IMR-90 (cell line): ENCODE measurements at regions not wholly inside any gene's neighbourhood (a gene's known extent, or its start where the extent isn't known, plus 50 kb on each side); places are given as distances from the start of the nearest gene placed in this dataset.

Source experiments
- ATAC-seq: fragments of 200-7000 bp; cut with Tn5 transposase; 2 replicates; pipeline ENCODE4 v1.9.1; 2020; ENCODE audit warnings: low read depth, mild to moderate bottlenecking, moderate library complexity
- BruUV-seq: library from RNA; stranded (reverse); fragments of 400-500 nt; replicated peaks from 2 replicates; lab custom pipeline; 2021; lab: Mats Ljungman, UMichigan
- CTCF ChIA-PET: fragments of 300-600 bp; formaldehyde crosslinking; extraction: SDS; loops from one replicate; lab custom pipeline; 2021; ENCODE audit warnings: antibody characterized with exemption; lab: Yijun Ruan, JAX
- POLR2A ChIA-PET: fragments of 300-600 bp; sonication (Branson Sonifier 250); formaldehyde crosslinking; loops from one replicate; lab custom pipeline; 2022; ENCODE audit warnings: antibody characterized with exemption; ENCODE audit not compliant: unreplicated experiment; lab: Charles Lee
- DNase-seq: peaks from one replicate; pipeline ENCODE4 v3.0.0; 2013
- H2AFZ ChIP-seq: replicated peaks from 2 replicates; pipeline ENCODE3; 2013; ENCODE audit warnings: low read length, mild to moderate bottlenecking; ENCODE audit not compliant: poor library complexity
- H2AK5ac ChIP-seq: 2 replicates; pipeline ENCODE4 v1.6.1; 2013; ENCODE audit warnings: low read depth, low read length, inconsistent platforms
- H2AK9ac ChIP-seq: replicated peaks from 2 replicates; pipeline ENCODE3; 2013; ENCODE audit warnings: mild to moderate bottlenecking, low read depth, low read length, moderate library complexity; ENCODE audit not compliant: poor library complexity
- H2BK120ac ChIP-seq: 2 replicates; pipeline ENCODE4 v1.6.1; 2013; ENCODE audit warnings: low read depth, low read length, inconsistent platforms
- H2BK15ac ChIP-seq: 3 replicates; pipeline ENCODE4 v1.6.1; 2013; ENCODE audit warnings: low read depth, low read length, inconsistent platforms
- H2BK20ac ChIP-seq: 2 replicates; pipeline ENCODE4 v1.6.1; 2013; ENCODE audit warnings: low read depth, mild to moderate bottlenecking, inconsistent platforms, low read length, moderate library complexity
- H2BK5ac ChIP-seq: 2 replicates; pipeline ENCODE4 v1.6.1; 2013; ENCODE audit warnings: mild to moderate bottlenecking, low read depth, low read length, inconsistent platforms; ENCODE audit not compliant: poor library complexity, severe bottlenecking
- H3K14ac ChIP-seq: replicated peaks from 2 replicates; pipeline ENCODE4 v1.6.1; 2013; ENCODE audit warnings: low read depth, low read length, inconsistent platforms
- H3K18ac ChIP-seq: 2 replicates; pipeline ENCODE4 v1.6.1; 2013; ENCODE audit warnings: low read depth, low read length, control low read depth
- H3K23ac ChIP-seq: 2 replicates; pipeline ENCODE4 v1.6.1; 2013; ENCODE audit warnings: low read depth, low read length, inconsistent platforms
- H3K27ac ChIP-seq: 2 replicates; pipeline ENCODE4 v1.5.1; 2013; ENCODE audit warnings: mild to moderate bottlenecking, control low read depth, low read length; ENCODE audit not compliant: insufficient read depth
- H3K27me3 ChIP-seq: 2 replicates; pipeline ENCODE4 v1.6.1; 2013; ENCODE audit warnings: low read length; ENCODE audit not compliant: control insufficient read depth, insufficient read depth
- H3K36me3 ChIP-seq: 2 replicates; pipeline ENCODE4 v1.6.1; 2013; ENCODE audit warnings: low read length, mixed read lengths; ENCODE audit not compliant: control insufficient read depth, insufficient read depth
- H3K4ac ChIP-seq: 2 replicates; pipeline ENCODE4 v1.6.1; 2013; ENCODE audit warnings: low read depth, low read length, inconsistent platforms
- H3K4me1 ChIP-seq: 2 replicates; pipeline ENCODE4 v1.6.1; 2013; ENCODE audit warnings: low read length, mixed read lengths; ENCODE audit not compliant: control insufficient read depth, insufficient read depth
- H3K4me2 ChIP-seq: 2 replicates; pipeline ENCODE4 v1.6.1; 2013; ENCODE audit warnings: low read depth, mild to moderate bottlenecking, control low read depth, low read length, moderate library complexity
- H3K4me3 ChIP-seq: 2 replicates; pipeline ENCODE4 v1.5.1; 2013; ENCODE audit warnings: low read depth, mild to moderate bottlenecking, control low read depth, low read length, moderate library complexity; ENCODE audit not compliant: insufficient read depth
- H3K56ac ChIP-seq: 2 replicates; pipeline ENCODE4 v1.6.1; 2013; ENCODE audit warnings: low read length, inconsistent platforms; ENCODE audit not compliant: insufficient read depth; ENCODE audit errors: extremely low read depth
- H3K79me1 ChIP-seq, 2 experiments: 2 replicates each; pipeline ENCODE4 v1.6.1; 2013; ENCODE audit warnings: low read length in 2 of 2, inconsistent platforms in 1 of 2, low read depth in 1 of 2
- H3K9ac ChIP-seq: 2 replicates; pipeline ENCODE4 v1.6.1; 2013; ENCODE audit warnings: low read depth, low read length, control low read depth
- H3K9me1 ChIP-seq: 2 replicates; pipeline ENCODE4 v1.6.1; 2013; ENCODE audit warnings: low read length, inconsistent platforms; ENCODE audit not compliant: insufficient read depth
- H3K9me3 ChIP-seq: 2 replicates; pipeline ENCODE4 v1.6.1; 2013; ENCODE audit warnings: low read length; ENCODE audit not compliant: control insufficient read depth, insufficient read depth
- H4K20me1 ChIP-seq: 2 replicates; pipeline ENCODE4 v1.6.1; 2013; ENCODE audit warnings: low read length, inconsistent platforms; ENCODE audit not compliant: insufficient read depth
- H4K5ac ChIP-seq: 2 replicates; pipeline ENCODE4 v1.6.1; 2013; ENCODE audit warnings: mild to moderate bottlenecking, low read depth, low read length, control low read depth
- H4K8ac ChIP-seq, 2 experiments: 2 replicates each; pipeline ENCODE4 v1.6.1; 2013; ENCODE audit warnings: low read depth in 2 of 2, low read length in 2 of 2, control low read depth in 1 of 2, inconsistent platforms in 1 of 2
- H4K91ac ChIP-seq: 2 replicates; pipeline ENCODE4 v1.6.1; 2013; ENCODE audit warnings: low read depth, low read length, inconsistent platforms; ENCODE audit not compliant: insufficient read depth
- BHLHE40 ChIP-seq: fragments of 150-350 bp; IDR thresholded peaks from 2 replicates; pipeline ENCODE4 v1.6.1; 2016; ENCODE audit warnings: mild to moderate bottlenecking, low read depth, low read length
- CEBPB ChIP-seq: IDR thresholded peaks from 2 replicates; pipeline ENCODE4 v1.6.1; 2012; ENCODE audit warnings: low read depth, low read length, improper control_type of control experiment
- CHD1 ChIP-seq: IDR thresholded peaks from 2 replicates; pipeline ENCODE4 v1.6.1; 2012; ENCODE audit warnings: low read depth, low read length, improper control_type of control experiment
- ELK1 ChIP-seq: fragments of 150-350 bp; IDR thresholded peaks from 2 replicates; pipeline ENCODE4 v1.6.1; 2016; ENCODE audit warnings: low read depth, mild to moderate bottlenecking, low read length, moderate library complexity, borderline replicate concordance
- FOS ChIP-seq: fragments of 150-350 bp; IDR thresholded peaks from 2 replicates; pipeline ENCODE4 v1.6.1; 2016; ENCODE audit warnings: low read depth, low read length
- MAFK ChIP-seq: IDR thresholded peaks from 2 replicates; pipeline ENCODE4 v1.6.1; 2012; ENCODE audit warnings: low read depth, low read length, improper control_type of control experiment
- MAZ ChIP-seq: IDR thresholded peaks from 2 replicates; pipeline ENCODE4 v1.6.1; 2012; ENCODE audit warnings: low read depth, mild to moderate bottlenecking, low read length, improper control_type of control experiment, moderate library complexity, borderline replicate concordance
- MXI1 ChIP-seq: IDR thresholded peaks from 2 replicates; pipeline ENCODE4 v1.6.1; 2012; ENCODE audit warnings: low read depth, mild to moderate bottlenecking, low read length, moderate library complexity, borderline replicate concordance
- NFE2L2 ChIP-seq: fragments of 150-350 bp; IDR thresholded peaks from 2 replicates; pipeline ENCODE4 v1.6.1; 2016; ENCODE audit warnings: low read depth, mild to moderate bottlenecking, low read length
- RAD21 ChIP-seq: IDR thresholded peaks from 2 replicates; pipeline ENCODE4 v1.6.1; 2012; ENCODE audit warnings: low read length, improper control_type of control experiment
- RCOR1 ChIP-seq: IDR thresholded peaks from 2 replicates; pipeline ENCODE4 v1.6.1; 2012; ENCODE audit warnings: mild to moderate bottlenecking, low read length, improper control_type of control experiment; ENCODE audit not compliant: insufficient replicate concordance
- RFX5 ChIP-seq: IDR thresholded peaks from 2 replicates; pipeline ENCODE4 v1.8.0; 2012; ENCODE audit warnings: low read depth, mild to moderate bottlenecking, low read length, moderate library complexity
- SMC3 ChIP-seq: fragments of 150-350 bp; IDR thresholded peaks from 2 replicates; pipeline ENCODE4 v1.6.1; 2016; ENCODE audit warnings: low read depth, mild to moderate bottlenecking, antibody characterized with exemption, low read length, moderate library complexity
- USF2 ChIP-seq: fragments of 150-350 bp; IDR thresholded peaks from 2 replicates; pipeline ENCODE4 v1.6.1; 2017; ENCODE audit warnings: mild to moderate bottlenecking, antibody characterized with exemption, low read length, low read depth
- WGBS, 2 experiments: methylation state at CpG; one replicate each; pipeline versions ENCODE4 v1.1.5 to v1.1.7; 2013; ENCODE audit warnings: missing lambda C conversion rate in 2 of 2; ENCODE audit not compliant: insufficient read length in 1 of 2; ENCODE audit errors: extremely low coverage in 2 of 2; 5-methylcytosine and 5-hydroxymethylcytosine counted together
- dilution Hi-C: fragments of 300-500 bp; cut with HindIII; formaldehyde crosslinking; loops from one replicate; pipeline ENCODE4 v1.14.3; 2018; ENCODE audit warnings: low sequenced_read_pairs; ENCODE audit not compliant: unreplicated experiment
- in situ Hi-C: fragments of 300-500 bp; cut with MboI; formaldehyde crosslinking; loops from 3 replicates; pipeline ENCODE4 v1.14.3; 2019; ENCODE audit warnings: low sequenced_read_pairs, inconsistent platforms, mixed read lengths
- intact Hi-C: fragments of 100-400 bp; cut with micrococcal nuclease; formaldehyde crosslinking; loops from 2 replicates; pipeline ENCODE4 v1.10.0; 2022

GRCh38 chr1:30472526-30472925 is 250.9 kb downstream of the MATN1 start:
- ATAC-seq: no peak
- dilution Hi-C loops: no loop called here
- no peak overlapping the region for H3K9ac ChIP-seq

More at GRCh38 chr1:30472526-30472925, 250.9 kb downstream of the MATN1 start:
- no peak overlapping the region for H2BK120ac ChIP-seq
- ChIA-PET POLR2A (no interaction called here), CTCF (no interaction called here)
- TF ChIP-seq RAD21 (no peak), USF2 (no peak), CEBPB (no peak), RCOR1 (no peak), RFX5 (no peak), MXI1 (no peak), NFE2L2 (no peak), BHLHE40 (no peak), CHD1 (no peak), MAZ (no peak), FOS (no peak), ELK1 (no peak), MAFK (no peak), SMC3 (no peak)
- WGBS, 2 experiments: 100% methylated on average over 1 of the region's 7 CpGs; no CpG with 5 or more reads in 1 of the 2 experiments
- H3K56ac ChIP-seq: no peak overlapping the region
- no peak overlapping the region for H3K14ac ChIP-seq
- no peaks in the 10 kb centered on the region for H3K79me1 ChIP-seq
- H3K4me1 ChIP-seq: no peaks in the 10 kb centered on the region
- no peak overlapping the region for H2BK15ac ChIP-seq
- no peak overlapping the region for H3K18ac ChIP-seq
- H4K5ac ChIP-seq: no peak overlapping the region
- intact Hi-C loops: no loop called here
- BruUV-seq: no TSS peak
- H2AFZ ChIP-seq: no peak overlapping the region
- no peak overlapping the region for H3K4me3 ChIP-seq
- no peak overlapping the region for H3K4me2 ChIP-seq
- H3K23ac ChIP-seq: no peak overlapping the region
- no peak overlapping the region for H3K4ac ChIP-seq
- no peak overlapping the region for H2BK20ac ChIP-seq
- H3K9me1 ChIP-seq: no peaks in the 10 kb centered on the region
- H3K27me3 ChIP-seq: no peaks in the 10 kb centered on the region
- DNase-seq: no peak
- no peak overlapping the region for H2AK9ac ChIP-seq
- H2BK5ac ChIP-seq: no peak overlapping the region
- H4K20me1 ChIP-seq: no peaks in the 10 kb centered on the region
- no peak overlapping the region for H3K27ac ChIP-seq
- H4K8ac ChIP-seq: no peak overlapping the region
- H3K36me3 ChIP-seq: no peaks in the 10 kb centered on the region
- in situ Hi-C loops: no loop called here
- no peak overlapping the region for H4K91ac ChIP-seq
- H3K9me3 ChIP-seq: peaks cover 3% of the 10 kb centered on the region; the same call in 1 of the 2 replicates
- no peak overlapping the region for H2AK5ac ChIP-seq
